Occipital lobe (tissue), 1 donor: ENCODE measurements at regions not wholly inside any gene's neighbourhood (a gene's known extent, or its start where the extent isn't known, plus 50 kb on each side); places are given as distances from the start of the nearest gene placed in this dataset.

Experiments used
- DNase-seq: peaks from one replicate; lab custom pipeline; 2025; lab: John Stamatoyannopoulos, UW

- DNase-seq: no peak
Measured at GRCh38 chr5:53327811-53328334, 152.6 kb upstream of the FST start.

GRCh38 chr5:53330491-53330890 is 149.9 kb upstream of the FST start:
- DNase-seq: no peak

DNA sequence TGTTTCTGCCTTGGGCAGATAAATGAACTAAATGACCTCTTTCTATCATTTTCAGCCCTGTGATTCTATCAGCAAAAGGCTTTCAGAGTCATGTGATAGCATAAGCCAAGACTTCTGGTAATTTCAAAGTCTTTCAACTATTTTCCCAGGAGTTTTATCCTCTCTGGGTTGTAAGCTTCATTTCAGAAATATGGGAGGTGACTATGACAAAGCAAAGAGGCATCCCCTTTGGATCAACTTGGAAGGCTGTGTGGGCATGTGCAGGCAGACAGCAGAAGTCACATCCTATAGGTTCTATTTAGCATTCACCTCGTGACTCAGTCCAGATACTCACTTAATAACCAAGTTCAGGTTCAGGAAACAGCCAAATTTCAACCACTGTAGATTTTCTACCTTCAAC is 149.0 kb upstream of the FST start:
- DNase-seq: no peak

DNA sequence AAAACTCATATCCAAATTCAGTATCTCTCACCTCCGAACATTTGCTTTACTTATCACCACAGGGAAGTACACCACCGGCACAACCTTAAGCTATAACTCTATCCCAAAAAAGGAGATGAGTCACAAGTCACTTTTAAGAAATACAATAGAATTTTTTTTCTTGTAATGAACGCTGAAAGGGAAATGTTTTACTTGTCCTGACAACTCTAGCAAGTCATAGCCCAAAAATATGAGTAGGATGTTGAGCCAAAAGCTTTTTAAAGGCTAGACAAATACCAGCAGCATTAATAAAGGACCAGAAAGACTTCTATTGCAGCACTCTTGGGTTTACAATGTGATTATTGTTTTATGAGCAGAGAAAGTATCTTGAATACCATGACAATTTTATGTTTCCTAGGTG is 147.3 kb upstream of the FST start:
- no peak for DNase-seq

- no peak for DNase-seq
Measured at GRCh38 chr5:53334431-53334941, 145.9 kb upstream of the FST start.

GRCh38 chr5:53335115-53335514 is 145.3 kb upstream of the FST start:
- no peak for DNase-seq

DNA sequence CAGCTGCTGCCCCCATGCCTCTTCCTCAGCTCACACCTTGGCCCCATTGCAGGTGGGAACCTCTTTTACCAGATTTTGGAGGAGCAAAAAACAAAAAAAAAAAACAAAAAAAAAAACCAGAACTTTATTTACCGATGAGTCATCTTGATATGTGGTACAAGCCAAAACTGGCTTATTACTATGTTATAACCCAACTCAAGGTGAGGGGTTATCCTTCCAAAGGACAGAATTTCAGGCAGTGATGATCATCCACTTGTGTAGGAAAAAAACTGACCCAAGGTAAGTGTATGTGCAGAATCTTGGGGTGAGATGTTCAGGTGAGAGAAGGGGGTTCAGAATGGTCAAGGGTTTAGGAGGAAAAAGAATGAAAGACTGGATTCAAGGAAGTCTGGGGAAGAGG is 142.6 kb upstream of the FST start:
- DNase-seq: no peak

- DNase-seq: no peak
Measured at GRCh38 chr5:53338971-53339370, 141.5 kb upstream of the FST start.

DNA sequence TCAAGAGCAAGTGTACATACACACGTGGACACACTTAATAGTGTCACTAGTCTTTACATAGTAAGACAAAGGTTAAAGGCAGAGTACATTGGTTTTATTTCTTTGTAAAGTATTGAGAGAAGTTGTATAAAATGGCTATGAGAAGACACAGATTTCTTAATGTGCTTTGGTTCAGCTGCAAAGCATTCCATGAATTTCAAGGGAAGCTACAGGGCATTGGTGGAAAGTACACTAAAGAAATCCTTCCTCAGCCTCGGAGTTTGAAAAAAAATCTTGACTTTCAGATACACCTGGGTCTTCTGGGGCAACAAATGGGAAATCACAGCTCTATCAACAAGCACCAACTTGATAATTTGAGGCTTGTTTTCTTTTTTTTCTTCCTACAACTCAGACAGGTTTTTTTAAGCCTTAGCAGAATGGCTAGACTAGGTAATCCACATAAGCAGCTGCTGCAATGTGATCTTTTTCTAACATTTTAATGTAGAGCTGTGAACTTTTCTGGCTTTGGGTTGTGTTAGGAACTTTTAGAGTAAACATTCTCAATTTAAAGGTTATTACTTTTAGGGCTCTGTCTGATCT is 140.4 kb upstream of the FST start:
- no peak for DNase-seq

- no peak for DNase-seq
Measured at GRCh38 chr5:53340956-53341750, 139.3 kb upstream of the FST start.

DNA sequence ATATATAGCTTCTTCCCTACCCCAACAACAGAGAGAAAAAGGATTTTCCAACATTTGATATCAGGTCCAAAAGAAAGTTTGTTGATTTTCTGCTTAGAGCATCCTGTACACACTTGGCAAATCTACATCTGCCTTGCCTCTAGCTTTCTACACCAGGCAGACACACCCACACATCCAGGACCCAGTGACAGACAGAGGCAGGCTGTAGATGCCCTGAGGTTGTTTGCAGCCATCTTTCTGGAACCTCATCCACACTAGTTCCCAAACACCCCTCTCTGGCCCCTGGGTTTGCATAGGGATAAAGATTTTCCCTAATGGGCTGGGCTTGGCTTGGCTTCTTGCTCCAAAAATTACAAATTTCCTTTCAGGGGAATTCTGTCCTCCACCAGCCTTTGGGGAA is 138.2 kb upstream of the FST start:
- DNase-seq: no peak

DNA sequence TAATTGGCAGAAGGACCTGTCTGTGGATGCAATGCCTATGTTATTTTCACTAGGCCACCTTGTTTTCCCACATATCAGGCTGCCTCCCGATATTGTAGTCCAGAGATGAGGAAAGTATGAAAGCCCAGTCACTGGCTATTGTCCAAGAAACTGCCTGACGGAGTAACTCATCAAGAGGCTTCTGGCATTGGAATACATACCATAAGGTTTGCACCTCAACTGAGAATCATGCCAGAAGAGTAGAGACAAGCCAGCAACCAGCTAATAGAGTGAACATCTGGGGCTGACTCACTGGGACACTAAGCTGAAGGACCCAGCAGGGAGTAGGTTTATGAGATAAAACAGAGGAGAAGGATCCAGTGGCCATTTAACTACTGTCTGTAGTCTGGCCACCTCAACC is 137.2 kb upstream of the FST start:
- no peak for DNase-seq

DNA sequence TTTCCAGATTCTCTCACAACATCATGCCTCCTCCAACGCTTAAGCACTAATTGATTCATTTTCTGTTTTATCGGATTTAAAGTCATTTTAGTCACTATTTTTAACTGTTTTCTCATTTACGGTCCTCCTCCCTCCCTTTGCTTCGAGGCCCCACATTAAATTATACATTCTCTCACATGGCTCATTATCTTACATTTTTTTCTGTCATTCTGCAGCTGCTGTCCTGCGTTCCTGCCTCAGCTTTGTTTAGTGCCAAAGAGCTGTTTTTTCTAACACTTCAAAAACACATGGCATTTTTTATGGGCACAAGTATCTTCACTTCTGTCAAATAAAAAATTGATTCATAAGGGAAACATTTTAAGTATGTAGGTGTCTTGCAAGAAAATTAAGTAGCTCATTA is 130.1 kb upstream of the FST start:
- no peak for DNase-seq

- DNase-seq: no peak
Measured at GRCh38 chr5:53350991-53351770, 129.2 kb upstream of the FST start.

GRCh38 chr5:53355316-53355715 is 125.1 kb upstream of the FST start:
- no peak for DNase-seq

DNA sequence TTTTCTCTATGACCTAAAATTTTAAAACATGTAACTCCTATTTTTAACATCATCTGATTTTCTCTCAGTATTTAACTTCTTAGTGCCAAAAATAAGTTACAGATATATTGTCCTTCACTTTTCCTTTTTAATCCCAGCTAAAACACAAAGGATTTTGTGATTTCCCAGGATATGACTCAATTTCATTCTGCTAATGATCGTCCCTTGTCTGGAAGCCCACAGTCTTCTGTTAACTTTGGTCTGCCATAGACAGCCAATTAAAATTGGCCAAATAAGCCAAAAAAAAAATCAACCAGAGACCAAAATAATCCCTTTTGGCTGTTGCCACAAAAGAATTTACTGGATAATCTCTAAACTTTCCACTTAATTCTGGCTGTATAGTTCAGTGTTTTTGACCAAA is 124.5 kb upstream of the FST start:
- no peak for DNase-seq

- no peak for DNase-seq
Measured at GRCh38 chr5:53357439-53357838, 123.0 kb upstream of the FST start.

GRCh38 chr5:53358794-53359193 is 121.6 kb upstream of the FST start:
- no peak for DNase-seq

GRCh38 chr5:53359916-53360517 is 120.4 kb upstream of the FST start:
- DNase-seq: no peak

- no peak for DNase-seq
Measured at GRCh38 chr5:53360811-53361210, 119.6 kb upstream of the FST start.

DNA sequence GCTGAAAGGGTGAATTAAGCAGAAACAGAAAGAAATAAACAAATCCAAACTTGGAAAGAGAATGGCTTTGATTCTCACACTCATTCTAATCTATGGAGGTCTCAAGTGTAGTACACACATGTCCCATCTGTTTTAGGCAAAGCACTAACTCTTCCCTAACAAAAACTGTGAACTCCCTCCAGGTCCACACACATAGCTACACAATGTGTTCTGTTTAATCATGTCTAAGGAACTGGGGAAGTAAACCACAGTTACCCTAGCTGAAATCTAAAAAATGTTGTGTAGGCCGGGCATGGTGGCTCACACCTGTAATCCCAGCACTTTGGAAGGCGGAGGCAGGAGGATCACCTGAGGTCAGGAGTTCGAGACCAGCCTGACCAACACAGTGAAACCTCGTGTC is 118.7 kb upstream of the FST start:
- no peak for DNase-seq

- DNase-seq: no peak
Measured at GRCh38 chr5:53362521-53362941, 117.9 kb upstream of the FST start.
